WERI-Rb-1 (cell line): ENCODE measurements at regions not wholly inside any gene's neighbourhood (a gene's known extent, or its start where the extent isn't known, plus 50 kb on each side); places are given as distances from the start of the nearest gene placed in this dataset.
"Not testable (repeated sequence)": the region's sequence is repeated elsewhere in the genome, so short reads cannot be mapped to it uniquely, and the experiment has no call there.

Experiments used
- DNase-seq: peaks from one replicate; pipeline ENCODE4 v3.0.0-alpha.2; 2020
- H3K27ac ChIP-seq: fragments of 250-450 bp; sonication (Bioruptor Pico); 2 replicates; pipeline ENCODE4 v1.5.1; 2020; ENCODE audit warnings: mild to moderate bottlenecking, moderate library complexity
- H3K27me3 ChIP-seq: fragments of 250-450 bp; sonication (Bioruptor Pico); 2 replicates; pipeline ENCODE4 v1.5.1; 2021; ENCODE audit warnings: mild to moderate bottlenecking, low read depth, moderate library complexity; ENCODE audit not compliant: insufficient read depth, severe bottlenecking
- H3K36me3 ChIP-seq: fragments of 250-450 bp; sonication (Bioruptor Pico); 2 replicates; pipeline ENCODE4 v1.5.1; 2020; ENCODE audit warnings: mild to moderate bottlenecking, moderate library complexity
- H3K4me3 ChIP-seq: 2 replicates; pipeline ENCODE4 v1.5.1; 2011; ENCODE audit warnings: low read depth, mild to moderate bottlenecking, control low read depth, low read length
- H3K9me3 ChIP-seq: fragments of 250-450 bp; sonication (Bioruptor Pico); 2 replicates; pipeline ENCODE4 v1.5.1; 2021; ENCODE audit warnings: mild to moderate bottlenecking, moderate library complexity; ENCODE audit not compliant: severe bottlenecking
- CTCF ChIP-seq: IDR thresholded peaks from 2 replicates; pipeline ENCODE4 v1.5.1; 2011; ENCODE audit warnings: low read depth, mild to moderate bottlenecking, control low read depth, inconsistent platforms, low read length

- no peak overlapping the region for H3K4me3 ChIP-seq
- TF ChIP-seq CTCF, result no peak
- no peak overlapping the region for H3K27ac ChIP-seq
- H3K36me3 ChIP-seq, result no peaks in the 10 kb centered on the region
- no peaks in the 10 kb centered on the region for H3K9me3 ChIP-seq
- DNase-seq, result no peak
- H3K27me3 ChIP-seq, result peaks cover 27% of the 10 kb centered on the region
Observed at GRCh38 chr15:38761681-38762080, 197.1 kb upstream of the RASGRP1 start.

GRCh38 chr15:38768970-38769369, 204.4 kb upstream of the RASGRP1 start:
- peak; percentile 23; the same call in 1 of the 2 replicates for TF ChIP-seq CTCF
- H3K27me3 ChIP-seq, result peaks cover 24% of the 10 kb centered on the region
- no peak overlapping the region for H3K4me3 ChIP-seq
- DNase-seq, result peak; percentile 9
- no peaks in the 10 kb centered on the region for H3K36me3 ChIP-seq
- no peaks in the 10 kb centered on the region for H3K9me3 ChIP-seq
- no peak overlapping the region for H3K27ac ChIP-seq

- H3K27me3 ChIP-seq, result peaks cover 24% of the 10 kb centered on the region
- no peaks in the 10 kb centered on the region for H3K36me3 ChIP-seq
- H3K27ac ChIP-seq, result no peak overlapping the region
- H3K9me3 ChIP-seq, result no peaks in the 10 kb centered on the region
- DNase-seq, result no peak
- no peak overlapping the region for H3K4me3 ChIP-seq
- no peak for TF ChIP-seq CTCF
Observed at GRCh38 chr15:38769492-38769891, 204.9 kb upstream of the RASGRP1 start.

- DNase-seq, H3K36me3 ChIP-seq, H3K27ac ChIP-seq, H3K9me3 ChIP-seq, H3K4me3 ChIP-seq: not testable (repeated sequence)
- peaks cover 18% of the 10 kb centered on the region for H3K27me3 ChIP-seq
Observed at GRCh38 chr15:38774076-38774475, 209.5 kb upstream of the RASGRP1 start.

- Histone ChIP-seq H3K9me3 (no peaks in the 10 kb centered on the region), H3K36me3 (no peaks in the 10 kb centered on the region), H3K4me3 (no peak overlapping the region), H3K27ac (no peak overlapping the region), H3K27me3 (peaks cover 31% of the 10 kb centered on the region)
- no peak for TF ChIP-seq CTCF
- DNase-seq, result no peak
Observed at GRCh38 chr15:38781196-38781595, 216.6 kb upstream of the RASGRP1 start.

GRCh38 chr15:38782156-38782555, 217.5 kb upstream of the RASGRP1 start:
- no peak for DNase-seq
- no peaks in the 10 kb centered on the region for H3K9me3 ChIP-seq
- H3K4me3 ChIP-seq, result no peak overlapping the region
- no peaks in the 10 kb centered on the region for H3K36me3 ChIP-seq
- H3K27ac ChIP-seq, result no peak overlapping the region
- peaks cover 29% of the 10 kb centered on the region for H3K27me3 ChIP-seq
- no peak for TF ChIP-seq CTCF
